Activated CD4-positive, CD25-positive, alpha-beta regulatory T cell (primary cell): ENCODE measurements at regions not wholly inside any gene's neighbourhood (a gene's known extent, or its start where the extent isn't known, plus 50 kb on each side); places are given as distances from the start of the nearest gene placed in this dataset.

Experiments
- DNase-seq, 4 experiments: peaks; one replicate each; lab custom pipeline; 2025; lab: John Stamatoyannopoulos, UW

DNA sequence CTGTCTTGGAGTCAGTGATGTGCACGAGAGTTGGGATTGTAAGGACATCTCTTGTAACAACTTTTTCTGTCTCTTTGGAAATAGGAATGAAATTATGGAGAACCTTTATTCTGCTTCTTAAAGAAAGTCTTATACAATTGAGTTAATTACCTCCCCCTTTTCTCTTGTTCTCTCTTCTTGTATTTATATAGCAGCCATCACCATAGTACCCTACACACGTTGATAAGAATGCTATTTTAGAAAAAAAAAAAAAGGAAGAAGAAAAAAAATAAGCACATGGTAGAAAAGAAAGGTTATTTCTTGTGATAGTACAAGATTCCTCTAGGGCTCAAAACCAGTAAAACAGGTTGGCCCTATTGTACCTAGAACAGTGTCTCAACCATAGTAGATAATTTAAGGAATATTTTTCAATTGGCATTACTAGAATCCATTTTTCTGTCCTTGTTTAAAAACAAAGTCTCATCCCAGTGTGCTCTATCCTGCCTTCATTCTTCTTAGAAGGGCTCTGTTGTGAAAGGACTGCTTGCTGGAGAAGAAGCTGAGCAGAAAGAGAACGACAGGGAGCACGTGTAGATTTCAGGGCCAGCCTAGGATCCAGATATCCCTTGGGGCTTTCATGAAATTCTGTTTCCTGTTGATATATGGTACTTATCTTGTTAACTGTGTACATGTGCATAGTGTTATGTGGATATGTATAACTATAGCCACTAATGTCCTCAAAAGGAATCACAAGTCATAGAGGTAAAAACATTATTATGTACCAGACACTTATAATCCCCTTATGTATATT lies 392.3 kb upstream of the MEF2C start:
- no peak for DNase-seq

DNA sequence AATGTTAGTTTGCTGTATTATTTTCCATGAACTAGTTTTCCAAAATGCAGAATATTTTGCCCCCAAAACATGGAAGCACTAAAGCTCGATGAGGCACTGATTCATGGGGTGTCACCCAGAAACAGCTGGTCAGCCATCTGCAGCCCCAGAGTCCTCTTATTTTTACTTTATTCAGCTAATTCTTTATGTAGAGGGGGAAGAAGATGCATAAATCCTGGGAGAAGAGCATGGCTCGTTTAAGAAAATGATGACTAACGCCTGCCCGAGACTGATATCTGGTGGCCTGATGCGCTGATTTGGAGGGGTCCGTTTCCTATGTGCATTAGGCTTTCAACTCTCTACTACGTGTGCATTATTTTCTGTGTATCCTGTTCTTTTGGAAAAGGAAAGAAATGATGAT lies 390.3 kb upstream of the MEF2C start:
- DNase-seq = no peak

DNA sequence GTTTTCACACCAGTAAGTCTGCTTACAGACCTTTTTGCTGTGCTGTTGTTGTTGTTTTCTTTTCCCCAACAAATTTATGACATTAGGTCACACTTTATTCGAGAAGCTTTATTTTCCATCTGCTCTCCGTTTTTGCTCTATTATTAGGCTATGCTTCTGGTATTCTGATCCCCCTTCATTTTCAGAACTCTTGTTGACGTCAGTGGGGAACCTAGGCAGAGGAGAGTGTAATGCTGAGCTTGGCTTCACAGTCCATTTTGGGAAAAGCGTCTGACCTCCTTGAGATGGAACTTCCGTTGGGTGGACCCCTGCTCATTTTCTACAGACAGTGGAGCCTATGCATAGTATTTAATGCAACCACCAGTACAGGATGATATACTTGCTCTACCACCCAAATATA lies 387.9 kb upstream of the MEF2C start:
- no peak for DNase-seq

DNA sequence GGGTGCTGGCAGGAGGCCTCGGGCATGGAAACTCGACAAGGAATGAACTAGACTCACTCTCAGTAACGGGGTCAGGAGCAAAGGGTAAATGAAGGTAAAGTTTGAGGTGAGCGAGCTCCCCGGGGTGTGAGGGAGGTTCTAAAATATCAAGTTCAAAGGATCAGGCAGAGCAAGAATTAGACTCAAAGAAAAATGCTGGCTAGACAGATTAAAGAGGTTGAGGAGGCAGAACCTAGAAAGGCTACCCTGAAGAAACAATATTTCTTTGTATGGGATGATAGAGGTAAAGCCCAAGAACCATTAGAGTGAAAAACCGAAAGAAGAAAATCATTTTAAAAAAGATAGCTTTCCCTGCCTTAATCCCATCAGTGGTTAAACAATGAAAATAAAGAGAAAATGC lies 386.7 kb upstream of the MEF2C start:
- no peak for DNase-seq

DNA sequence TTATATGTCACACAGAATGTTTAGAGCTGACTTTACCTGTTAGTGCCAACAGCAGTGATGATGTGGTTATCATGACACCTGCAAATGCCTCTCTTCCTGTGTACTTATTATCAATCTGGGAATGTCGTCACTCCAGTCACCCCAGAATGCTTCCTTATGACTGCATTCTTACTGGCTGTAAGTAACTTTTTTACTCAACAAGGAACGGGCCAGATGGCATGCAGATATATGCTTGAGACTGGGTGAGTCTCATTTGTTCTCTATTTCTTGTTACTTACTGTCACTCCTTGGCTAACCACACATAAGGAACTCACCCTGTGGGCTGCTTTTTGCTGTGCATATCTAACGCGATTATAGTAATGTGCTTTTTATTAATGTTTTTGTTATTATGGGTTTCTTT lies 385.5 kb upstream of the MEF2C start:
- no peak for DNase-seq

DNA sequence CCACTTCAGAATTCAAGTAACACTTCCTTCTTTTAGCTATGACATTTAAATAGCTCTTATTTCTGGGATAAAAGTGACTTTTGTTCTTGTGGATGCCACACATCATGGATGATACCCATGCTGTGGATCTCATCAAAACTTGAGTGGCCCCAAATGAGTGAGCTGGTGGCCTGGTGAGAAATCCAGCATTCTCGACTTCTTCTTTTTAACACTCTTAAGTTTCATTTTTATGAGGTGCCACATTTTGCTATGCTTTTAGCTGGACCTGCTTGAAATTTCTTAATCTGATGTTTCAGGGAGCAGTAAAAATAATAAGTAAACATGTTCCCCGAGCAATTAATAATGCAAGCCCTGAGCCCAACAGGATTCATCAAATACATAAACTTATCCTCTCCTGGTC lies 384.8 kb upstream of the MEF2C start:
- no peak for DNase-seq

DNA sequence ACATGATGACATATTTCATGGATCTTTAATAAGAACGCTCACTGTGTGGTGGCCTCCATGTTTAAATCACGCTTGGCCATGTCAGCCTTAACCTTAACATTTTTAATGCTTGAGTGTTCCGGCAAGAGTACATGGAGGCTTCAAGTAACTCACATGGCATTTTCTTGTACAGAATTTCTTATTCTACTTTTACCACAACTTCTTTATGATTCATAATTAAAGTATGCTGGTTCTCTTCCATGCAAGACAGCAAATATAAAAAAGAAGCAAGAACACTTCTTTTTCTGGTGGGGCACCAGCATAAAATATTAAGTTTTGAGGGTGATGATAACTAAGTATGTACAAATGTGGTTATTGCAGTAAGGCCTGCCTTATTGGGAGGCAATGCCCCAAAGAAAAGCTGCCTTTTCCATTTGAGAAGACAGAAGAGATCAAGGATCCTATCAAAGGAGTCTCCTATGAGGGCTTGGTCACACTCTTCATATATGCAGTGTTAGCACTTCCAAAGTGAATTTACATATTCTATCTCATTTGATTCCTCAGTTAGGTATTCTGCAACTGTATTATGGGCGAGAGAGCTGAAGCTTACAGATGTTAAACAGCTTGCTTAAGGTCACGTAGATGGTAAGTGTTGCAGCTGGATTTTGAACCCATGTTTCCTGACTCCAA lies 382.7 kb upstream of the MEF2C start:
- no peak for DNase-seq

DNA sequence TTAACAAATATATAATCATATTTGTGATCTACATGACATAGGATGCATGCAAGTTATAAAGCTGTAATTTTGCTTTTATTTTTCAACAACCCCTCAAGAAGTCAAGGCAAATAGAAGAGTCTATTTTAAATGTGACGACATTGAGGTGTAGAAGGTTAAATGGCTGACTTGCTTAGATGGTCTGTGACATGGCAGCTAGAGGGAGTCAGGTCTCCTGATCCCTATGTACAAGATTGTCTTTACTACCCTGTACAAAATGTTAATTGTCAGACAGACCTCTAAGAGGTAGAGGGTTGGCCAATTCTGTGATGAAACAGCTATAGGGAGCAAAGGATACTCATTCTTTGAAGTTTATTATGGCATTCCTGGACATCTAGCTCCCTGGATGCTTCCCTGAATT lies 380.9 kb upstream of the MEF2C start:
- no peak for DNase-seq

DNA sequence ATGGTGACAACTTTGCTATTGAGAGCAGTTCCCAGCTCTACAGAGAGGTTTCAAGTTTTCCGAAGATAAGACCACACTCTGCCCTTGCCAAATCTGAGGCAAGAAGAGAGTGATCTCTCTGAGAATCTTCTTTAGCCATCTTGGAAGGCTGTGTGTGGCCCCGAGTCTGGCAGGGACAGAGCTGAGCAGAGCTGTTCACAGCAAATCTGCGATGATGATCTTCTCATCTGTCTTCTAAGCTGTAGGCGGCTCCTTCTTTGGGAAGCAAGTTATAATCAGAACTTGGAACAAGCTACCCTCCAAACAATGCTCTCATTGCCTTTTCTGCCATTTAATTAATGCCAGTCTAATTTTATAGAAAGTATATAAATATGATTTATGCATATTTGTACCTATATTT lies 379.0 kb upstream of the MEF2C start:
- no peak for DNase-seq

DNA sequence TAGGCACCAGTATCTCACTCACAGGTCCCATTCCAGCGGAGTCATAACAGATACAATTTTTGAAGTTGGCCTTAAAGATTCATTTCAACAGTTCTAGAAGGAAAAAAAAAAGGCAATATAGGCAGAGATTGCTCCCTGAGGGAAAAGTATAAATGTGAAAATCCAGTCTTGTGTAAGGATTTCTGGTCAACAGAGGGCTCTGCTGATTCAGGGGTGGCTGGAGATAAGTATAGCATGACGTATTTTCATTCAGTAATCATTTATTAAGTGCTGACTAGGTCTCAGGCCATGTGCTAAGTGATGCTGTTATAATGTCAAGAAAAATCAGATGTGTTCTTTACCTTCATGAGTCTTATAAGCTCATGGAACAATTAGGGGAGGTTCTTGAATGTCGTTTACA lies 377.3 kb upstream of the MEF2C start:
- no peak for DNase-seq

DNA sequence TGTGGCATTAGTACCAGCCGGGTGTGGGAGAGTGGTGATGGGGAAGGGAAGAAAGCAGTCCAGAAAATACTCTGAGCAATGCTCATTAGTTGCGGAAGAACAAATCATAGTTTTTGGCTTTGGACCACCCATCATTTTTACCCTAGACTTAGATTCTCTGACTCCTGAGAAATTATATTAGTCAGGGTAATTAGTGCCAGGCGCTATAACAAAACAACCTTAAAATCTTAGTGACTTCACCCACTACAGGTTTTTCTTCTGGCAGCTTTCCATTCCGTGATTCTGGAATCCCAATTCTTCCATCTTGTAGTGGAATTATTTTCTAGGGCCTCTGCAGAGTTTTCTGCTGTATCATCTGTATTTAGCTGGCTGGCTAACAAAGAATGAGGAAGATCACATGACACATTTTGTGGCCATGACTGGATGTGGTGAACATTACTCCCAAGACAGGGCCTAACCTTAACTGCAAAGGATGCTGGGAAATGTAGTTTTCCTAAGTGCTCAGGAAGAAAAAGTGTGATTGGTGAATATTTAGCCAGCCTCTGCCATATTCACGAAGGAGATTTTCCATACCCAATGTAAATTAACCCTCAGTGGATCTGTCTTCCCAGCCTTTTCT lies 373.0 kb upstream of the MEF2C start:
- no peak for DNase-seq

DNA sequence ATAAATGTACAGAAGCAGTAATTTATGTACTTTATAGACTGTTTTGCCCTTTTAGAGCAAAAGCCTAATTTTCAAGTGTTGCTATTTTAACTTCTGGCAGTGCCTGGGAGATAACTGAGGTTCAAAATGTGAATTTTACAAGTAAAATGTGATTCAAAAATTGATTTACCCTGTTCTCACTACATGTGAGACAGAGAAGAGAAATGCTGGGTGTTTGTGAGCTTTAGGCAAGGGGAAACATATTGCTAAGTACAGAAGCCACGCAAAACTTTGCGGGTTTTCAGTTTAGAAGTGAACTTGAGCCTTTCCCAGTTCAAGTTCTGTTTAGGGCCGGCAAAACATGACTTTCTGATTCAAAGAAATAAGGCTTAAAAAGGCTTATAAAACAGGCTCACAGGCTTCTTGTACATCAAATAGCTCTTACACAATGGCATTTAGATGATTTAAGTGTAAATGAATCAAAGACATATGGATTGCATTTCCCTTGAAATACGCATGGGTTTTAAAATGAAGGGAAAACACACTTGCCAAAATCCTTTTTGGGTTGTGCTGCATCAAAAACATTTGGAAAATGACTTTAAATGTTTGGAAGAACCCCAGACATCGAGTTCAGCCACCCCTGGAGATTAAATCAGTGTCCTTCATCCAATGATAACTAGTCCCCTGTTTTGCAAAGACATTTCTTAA lies 370.8 kb upstream of the MEF2C start:
- no peak for DNase-seq

DNA sequence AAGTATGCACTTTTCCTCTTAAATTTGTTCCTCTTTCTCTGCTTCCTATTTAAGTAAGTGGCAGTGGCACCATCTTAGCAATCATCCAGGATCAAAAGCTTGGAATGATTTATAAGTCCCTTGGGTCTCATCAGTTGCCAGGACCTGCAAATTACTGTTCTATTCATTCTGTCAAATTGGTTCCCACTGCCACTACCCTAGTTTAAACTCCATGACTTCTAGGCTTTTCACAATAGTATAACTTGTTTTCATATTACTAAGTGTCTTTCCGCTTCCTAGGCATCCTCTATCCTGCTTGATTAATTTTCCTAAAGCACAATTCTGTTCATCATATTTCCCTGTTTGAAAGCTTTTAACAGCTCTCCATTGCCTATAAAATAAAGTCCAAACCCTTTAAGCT lies 363.9 kb upstream of the MEF2C start:
- no peak for DNase-seq

DNA sequence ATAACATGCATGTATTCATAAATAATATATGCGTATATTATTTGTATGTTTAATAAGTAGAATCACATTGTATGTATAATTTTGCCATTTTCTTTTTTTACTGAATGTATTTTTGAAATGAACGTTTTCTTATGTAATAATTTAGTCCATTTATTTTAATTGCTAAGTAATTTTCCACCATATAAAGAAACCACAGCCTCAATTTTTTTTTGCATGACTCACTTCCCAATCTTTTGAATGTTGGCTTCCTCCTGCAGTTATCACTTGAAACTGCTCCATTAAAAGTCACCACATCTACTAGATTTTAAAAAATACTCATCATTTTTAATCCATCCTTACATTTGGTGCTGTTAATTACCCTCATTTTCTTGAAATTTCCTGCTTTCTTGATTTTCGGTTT lies 363.3 kb upstream of the MEF2C start:
- no peak for DNase-seq

DNA sequence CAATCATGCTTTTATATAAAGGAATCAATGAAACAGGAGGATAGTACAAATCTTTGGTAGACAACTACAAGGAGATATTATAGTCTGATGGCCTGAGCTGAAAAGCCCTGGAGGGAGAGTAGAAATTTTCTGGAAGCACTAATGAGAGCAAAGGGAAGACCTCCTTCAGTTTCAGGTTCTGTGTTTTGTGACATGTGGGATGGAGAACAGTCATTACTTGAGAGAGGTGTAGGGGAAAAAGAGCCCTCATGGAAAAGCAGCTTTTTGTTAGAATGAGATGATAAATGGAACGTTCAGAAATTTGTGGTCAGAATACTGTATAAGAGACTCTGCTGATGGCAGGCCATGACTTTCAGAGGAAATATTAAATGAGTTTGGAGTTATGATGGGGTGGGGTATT lies 360.6 kb upstream of the MEF2C start:
- DNase-seq = no peak

DNA sequence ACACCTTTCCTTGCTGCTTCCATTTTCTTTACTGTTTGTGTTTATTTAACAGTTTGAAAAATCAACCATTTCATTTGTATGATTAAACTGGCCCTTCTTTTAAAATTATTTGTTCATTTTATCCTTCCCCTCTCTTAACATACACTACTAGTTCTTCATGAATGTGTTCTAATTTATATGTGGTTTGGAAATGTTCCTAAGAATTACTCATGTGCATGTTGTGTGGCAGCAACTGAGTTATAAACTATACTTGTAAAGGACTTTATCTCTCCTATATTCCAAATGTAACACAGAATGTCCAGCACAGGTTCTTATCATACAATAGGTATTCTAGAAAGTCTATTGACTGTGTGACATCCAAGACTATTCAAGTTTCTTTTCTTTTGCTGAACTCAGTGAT lies 358.2 kb upstream of the MEF2C start:
- no peak for DNase-seq

DNA sequence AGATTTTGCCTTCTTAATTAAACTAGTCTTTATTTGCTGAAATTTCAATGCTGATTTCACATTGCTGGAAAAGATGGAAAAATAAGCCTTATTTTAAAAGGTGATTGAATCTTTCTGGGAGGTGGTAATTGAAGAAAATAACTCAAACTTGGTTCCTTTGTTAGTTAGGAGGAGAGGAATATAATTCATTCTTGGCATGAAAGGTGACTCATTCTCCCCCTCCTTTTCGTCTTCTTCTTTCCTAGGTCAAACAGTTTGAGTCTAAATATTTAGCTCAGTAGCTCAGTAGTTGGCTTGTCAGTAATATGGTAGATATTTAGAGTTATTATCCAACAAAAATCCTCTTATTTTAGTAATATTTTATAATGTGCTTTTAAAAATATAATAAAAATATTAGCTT lies 353.9 kb upstream of the MEF2C start:
- no peak for DNase-seq

DNA sequence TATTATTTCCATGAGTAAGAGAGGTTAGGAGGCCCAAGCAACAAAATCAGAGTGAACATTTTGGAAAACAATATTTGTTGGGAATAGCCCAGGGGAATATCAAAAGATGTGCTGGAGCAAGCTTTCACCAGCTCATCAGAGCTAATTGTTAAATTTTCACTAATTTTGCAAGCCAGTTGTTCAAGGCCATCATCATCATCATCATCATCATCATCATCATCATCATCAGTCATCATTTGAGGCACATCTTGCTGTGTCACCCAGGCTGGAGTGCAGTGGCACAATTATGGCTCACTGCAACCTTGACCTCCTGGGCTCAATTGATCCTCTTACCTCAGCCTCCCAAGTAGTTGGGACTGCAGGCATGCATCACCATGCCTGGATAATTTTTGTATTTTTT lies 350.5 kb upstream of the MEF2C start:
- DNase-seq = no peak

DNA sequence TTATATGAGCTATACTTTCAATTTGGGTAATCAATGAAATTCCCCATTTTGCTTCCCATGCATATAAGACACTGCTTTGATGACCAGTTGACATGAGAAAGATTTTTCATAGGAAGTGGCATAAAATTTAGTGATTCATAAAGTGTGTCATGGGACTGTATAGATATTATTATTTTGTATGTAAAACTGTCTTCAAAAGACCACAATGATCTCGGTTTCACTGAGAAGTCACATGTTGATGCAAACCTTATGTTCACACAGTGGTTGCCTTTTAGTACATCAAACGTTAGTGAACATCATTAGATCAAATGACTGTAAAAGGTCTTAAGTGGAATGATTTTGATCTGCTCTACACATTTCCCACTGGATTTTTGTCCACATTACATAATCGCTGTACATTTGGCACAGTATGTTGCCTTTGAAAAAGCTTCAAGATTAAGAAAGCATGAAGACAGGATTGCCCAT lies 349.2 kb upstream of the MEF2C start:
- DNase-seq = no peak

DNA sequence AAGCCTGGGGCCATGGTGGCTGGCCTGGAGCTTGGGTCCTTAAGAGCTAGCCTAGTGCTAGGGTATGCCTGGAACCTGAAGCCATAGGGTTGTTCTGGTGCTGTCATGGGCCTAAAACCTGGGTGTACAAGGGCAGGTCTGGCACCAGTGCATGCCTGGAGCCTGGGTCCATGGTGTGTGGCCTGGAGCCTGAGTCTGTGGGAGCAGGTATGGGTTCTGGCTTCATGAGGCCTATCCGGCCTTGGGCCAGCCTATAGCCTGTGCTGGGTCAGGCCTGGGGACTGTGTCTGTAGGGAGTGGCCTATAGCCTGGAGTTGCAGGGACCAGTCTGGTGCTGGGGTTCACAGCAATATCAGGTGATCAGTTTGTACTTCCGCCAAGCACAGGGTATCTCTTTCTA lies 347.2 kb upstream of the MEF2C start:
- no peak for DNase-seq

DNA sequence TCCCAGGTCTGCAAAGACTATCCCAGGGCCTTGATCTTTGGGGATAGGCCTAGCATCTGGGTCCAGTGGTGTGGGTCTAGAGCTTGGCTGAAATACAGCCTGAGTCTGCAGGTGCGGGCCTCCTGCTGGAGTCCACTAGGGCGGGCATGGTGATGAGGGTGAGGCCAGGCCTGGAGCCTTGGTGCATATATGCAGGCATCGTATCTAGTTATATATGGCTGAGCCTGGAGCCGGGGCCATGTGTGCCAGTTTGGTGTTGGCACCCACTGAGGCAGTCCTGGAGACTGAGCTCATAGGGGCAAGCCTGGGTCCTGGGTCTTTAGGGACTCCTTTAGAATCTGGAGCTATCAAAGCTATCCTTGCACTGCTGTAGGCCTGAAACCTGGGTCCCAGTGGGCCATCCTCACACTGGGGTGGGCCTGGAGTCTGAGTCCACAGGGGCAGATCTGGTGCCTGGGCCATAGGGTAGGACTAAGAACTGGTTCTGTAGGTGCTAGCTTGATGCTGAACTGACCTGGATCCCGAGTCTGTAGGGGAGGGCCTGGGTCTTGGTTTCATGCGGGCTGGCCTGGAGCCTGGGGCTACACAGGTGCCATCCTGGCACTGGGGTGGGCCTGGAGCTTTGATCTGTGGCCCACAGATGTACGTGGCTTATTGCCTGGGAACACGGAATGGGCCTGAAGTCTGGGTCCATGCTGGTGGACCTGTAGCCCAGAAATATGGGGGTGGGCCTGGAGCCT lies 346.5 kb upstream of the MEF2C start:
- no peak for DNase-seq

DNA sequence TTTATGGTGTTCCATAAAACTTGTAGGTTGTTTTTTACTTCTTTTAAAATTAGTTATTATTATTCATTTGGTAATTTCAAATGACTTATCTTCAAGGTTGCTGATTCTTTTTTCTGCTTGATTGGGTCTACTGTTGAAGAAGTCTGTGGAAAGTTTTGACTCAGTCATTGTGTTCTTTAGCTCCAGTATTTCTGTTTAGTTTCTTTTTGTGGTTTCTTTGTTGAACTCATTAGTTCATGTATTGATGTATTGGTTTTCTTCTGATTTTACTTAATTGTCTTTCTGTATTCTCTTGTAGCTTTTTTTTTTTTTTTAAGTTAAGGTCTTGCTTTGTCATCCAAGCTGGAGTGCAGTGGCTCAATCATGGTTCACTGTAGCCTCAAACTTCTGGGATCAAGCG lies 345.4 kb upstream of the MEF2C start:
- no peak for DNase-seq
